NCI-H526 (cell line): ENCODE measurements at regions not wholly inside any gene's neighbourhood (a gene's known extent, or its start where the extent isn't known, plus 50 kb on each side); places are given as distances from the start of the nearest gene placed in this dataset.
"Not testable (repeated sequence)": the region's sequence is repeated elsewhere in the genome, so short reads cannot be mapped to it uniquely, and the experiment has no call there.

Source experiments
- DNase-seq, 2 experiments: peaks; one replicate each; lab custom pipeline; 2025; lab: John Stamatoyannopoulos, UW

DNA sequence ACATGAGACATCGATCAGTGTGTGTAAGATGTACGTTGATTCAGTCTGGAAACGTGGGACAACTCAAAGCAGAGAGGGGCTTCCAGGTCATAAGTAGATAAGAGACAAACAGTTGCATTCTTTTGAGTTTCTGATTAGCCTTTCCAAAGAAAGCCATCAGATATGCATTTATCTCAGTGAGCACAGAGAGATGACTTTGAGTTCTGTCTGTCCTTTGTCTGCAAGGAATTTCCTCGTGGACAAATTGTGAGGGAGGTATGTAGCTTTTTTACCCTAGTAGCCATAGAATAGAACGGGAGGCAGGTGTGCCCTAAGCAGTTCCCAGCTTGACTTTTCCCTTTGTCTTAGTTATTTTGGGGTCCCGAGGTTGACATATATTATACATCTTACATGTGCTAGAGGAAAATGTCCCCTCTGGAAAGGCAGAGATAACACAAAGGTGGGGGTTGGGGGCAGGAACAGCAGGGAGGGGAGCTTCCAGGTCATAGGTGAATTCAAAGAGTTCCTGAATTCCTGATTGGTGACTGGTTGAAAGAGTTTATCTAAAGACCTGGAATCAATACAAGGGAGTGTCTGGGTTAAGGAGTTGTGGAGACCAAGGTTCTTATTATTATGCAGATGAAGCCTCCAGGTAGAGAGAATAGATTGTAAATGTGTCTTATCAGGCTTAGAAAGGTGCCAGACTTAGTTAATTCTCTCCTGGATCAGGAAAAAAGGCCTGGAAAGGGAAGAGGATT lies 237.0 kb downstream of the NFATC2 start:
- no peak for DNase-seq

DNA sequence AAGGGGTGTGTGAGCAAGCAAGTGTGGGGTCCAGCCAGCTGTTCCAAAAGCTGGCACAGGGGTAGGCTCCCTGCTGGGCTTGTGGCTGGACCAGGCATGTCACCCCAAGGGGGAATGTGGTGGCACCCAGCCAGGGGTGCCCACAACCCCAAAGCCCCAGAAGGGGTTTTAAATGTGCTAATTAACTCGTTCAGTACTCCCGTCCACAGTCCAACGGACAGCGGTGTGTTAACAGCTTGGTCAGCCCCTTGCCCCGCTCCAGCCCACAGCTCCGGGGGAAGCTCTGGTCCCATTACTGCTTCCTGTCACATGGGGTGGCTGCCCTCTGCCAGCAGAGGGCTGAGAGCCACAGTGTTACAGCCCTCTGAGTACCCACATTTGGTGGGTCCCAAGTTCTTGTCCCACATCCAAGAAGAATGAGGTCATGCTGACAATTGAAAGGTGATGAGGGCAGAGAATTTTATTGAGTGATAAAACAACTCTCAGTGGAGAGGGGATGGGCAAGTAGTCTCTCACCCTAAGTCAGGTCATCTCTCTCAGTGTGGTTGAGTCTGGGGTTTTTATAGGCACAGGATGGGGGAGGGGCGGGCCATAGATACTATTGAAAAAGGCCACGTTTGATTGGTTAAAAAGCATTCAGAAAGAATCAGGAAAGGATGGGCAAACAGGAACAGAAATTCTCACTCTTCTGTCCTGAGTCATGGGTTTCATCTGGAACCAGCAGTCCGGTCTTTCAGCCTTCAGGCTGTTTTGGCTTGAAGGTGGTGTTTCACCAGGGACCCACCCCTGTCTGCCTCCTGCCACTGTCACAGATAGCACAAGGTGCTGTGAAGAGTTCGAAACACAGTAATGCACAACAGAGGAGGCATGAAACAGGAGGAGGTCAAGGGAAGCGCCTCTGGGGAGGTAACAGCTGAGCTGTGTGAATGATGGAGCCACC lies 238.5 kb downstream of the NFATC2 start:
- no peak for DNase-seq

DNA sequence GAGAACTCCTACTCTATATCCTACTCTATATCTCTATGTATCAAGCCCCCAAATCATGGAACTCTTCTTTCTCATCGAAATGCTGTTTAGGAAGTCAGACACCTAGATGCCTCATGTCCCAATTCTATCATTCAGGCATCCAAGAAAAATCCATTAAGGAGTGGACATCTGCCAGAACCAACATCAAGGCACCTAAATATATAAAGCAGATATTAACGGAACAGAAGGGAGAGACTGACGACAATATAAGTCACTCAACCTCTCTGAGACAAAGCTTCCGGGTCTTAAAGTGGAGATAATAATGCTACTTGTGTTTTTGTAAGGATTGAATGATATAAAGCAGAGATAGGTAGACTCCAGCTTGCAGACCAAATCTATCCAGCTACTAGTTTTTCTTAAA lies 241.5 kb downstream of the NFATC2 start:
- DNase-seq, result no peak

DNA sequence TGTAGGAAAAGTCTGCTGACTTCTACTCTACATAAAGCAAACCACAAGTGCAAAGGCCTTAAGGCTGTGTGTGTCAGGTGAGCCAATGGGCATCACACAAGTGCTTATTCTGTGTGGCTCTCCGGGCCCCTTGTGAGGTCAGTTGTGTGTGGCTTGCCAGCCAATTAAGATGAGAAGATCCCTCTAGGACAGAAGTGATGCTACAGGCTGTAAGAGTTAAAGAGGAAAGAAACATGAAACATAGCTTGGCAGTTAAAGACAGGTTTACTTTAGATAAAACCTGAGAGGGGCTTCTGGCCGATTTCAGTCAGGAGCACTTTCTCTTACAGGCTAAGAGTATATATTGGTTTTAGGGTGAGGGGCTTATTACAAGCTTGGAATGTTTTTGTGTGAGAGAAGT lies 242.4 kb downstream of the NFATC2 start:
- no peak for DNase-seq

DNA sequence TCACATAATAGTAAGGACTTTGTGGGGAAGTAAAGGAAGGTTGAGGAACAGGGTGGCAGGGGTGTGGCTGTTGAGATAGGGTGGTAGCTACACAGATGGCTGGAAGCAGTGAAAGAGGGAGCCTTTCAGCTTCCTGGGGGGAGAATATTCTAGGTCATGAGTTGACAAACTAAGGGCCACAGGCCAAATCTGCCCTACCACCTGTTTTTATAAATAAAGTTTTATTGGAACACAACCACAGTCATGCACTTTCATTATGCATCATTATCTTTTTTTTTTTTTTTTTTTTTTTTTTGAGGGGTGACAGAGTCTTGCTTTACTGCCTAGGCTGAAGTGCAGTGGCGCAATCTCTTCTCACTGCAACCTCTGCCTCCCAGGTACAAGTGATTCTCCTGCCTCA lies 243.1 kb downstream of the NFATC2 start:
- no peak for DNase-seq

DNA sequence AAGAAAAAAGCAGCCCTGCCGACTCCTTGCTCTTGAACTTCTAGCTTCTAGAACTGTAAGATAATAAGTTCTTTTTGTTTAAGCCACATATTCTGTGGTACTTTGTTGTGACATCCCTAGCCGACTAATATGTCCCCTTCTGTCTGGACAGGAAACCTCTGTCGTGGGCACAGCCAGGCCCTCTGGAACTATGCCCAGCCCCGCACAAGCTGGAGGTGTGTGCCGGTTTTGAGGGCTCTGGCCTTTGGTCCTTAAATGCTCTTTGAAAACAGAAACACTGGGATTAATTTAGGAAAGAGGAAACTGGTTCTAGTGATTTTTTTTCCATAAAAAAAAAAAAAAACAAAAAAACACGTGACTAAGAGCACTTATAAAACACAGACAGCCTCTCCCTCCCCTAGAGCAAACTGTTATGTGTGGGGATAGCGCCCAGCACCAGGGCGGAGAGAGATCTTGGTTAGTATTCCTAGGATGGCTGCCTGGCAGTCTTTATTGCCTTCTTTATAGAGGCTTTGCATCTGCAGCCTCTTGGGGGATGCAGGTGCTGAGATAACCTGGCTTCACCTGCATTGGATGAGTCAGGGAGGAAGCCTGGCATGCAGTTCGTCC lies 244.3 kb downstream of the NFATC2 start:
- no peak for DNase-seq

DNA sequence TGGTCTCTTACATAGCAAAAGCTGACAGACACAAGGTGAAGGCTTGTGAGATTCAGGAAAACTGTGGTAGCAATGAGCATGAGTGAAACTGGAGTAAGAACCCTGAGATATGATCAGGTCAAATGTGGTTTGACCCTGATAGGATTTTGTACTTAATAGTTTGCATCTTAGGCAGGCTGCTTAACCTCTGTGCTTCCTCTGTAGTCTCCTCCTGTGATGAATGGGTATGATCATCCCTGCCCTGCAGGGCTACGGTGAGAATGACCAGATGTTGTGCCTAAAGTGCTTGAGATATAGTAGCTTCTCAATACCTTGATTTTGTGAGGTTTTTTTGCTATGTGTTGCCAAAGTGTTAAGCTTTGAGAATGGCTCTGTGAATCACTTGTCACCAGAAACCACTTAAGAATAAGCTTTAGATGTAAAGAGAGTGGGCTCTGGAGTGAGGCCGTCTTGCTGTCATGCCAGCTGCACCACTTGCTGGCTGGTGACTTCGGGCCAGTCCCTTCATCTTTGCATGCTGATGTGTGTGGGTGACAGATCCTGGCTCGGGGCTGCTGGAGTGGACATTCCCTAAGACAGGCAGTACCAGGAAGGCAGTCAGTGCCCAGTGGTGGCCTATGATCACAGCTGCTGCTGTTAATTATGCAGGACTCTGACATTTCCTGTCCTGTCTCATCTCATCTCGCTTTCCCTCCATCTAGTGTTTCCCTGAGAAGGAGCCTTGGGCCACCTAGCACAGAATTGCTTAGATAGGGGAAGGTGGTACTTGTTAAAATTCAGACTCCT lies 254.7 kb downstream of the NFATC2 start:
- no peak for DNase-seq

DNA sequence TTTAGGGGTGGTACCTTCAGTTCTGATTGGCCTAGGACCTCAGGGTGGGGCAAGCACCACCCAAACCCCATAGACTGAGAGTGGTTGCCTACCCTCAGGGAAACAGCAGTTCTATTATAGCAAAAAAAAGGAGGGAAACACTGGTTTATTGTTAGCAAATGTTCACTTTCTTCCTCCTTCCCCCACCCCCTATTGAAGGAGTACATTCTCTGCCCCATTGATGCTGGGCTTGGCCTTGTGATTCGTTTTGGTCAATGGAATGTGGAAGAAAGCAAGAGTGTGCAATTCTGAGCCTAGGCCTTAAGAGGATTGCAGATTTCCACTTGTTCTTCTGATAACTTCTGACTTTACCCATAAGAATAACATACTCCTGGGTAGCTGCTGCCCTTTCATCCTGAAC lies 255.8 kb downstream of the NFATC2 start:
- DNase-seq, result no peak

DNA sequence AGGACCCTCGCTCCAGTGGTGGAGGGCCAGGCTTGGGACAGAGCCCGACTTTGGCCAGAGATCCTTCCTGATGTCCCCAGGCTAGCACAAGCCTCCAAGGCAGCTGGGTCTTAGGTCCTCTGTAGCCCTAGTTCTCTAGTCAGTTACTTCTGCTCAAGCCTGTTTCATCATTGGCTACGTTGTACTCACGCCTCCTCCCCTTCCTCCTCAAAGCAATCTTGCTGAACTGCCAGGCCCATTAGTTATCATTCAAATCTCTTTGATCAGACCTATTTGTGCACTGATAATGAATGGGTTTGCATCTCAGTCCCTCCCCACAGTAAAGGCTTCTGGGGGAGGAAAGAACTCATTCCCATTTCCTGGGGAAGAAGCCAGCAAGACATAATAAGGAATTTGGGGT lies 256.8 kb downstream of the NFATC2 start:
- DNase-seq, result no peak

DNA sequence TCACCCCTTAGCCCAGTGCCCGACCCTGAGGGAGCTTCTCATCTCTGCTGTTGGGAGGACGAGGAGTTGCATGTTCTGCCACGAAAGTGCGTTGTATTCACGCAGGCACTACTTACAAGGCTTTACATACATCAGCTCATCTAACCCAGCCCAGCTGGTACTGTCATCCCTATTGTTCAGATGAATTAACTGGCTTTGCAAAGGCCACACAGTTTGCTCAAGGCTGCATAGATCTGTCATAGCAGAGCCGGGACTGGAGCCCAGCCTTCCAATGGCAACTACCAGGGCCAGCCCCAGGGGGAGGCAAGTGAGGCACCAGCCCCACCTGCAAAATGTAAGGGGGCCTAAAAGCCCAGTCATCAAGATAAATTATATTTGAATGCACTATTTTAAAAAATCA lies 257.6 kb downstream of the NFATC2 start:
- no peak for DNase-seq

DNA sequence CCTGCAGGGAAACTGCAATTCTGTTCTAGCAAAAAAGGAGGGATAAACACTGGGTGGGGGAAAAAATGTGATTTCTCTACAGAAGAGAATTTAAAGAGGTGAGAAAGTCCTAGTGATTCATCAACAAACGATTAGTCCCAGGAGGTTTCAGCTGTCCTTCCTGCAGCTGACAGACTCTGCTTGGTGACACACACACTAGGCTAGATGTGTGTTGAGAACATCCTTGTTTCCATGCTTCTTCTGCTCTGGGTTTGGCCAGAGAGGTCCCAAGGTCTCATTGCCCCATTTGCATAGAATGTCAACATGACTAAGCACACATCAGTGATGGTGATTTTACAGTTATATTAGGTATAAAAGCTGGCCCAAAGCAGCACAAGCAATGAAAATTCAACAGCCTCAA lies 258.3 kb downstream of the NFATC2 start:
- no peak for DNase-seq

DNA sequence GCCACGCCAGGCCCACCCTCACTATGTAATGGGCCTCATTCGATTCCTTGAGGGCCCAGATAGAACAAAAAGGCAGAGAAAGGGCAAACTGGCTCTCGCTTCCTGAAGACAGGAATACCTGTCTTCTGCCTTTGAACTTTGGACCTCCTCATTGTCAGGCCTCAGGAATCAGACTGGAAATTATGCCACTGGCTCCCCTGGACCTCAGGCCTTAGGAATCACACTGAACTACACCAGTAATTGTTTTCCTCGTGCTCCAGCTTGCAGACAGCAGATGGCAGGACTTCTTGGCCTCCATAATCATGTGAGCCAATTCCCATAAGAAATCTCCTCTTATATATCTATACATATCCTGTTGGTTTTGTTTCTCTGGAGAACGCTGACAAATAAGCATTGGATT lies 258.6 kb upstream of the KCNG1 start:
- no peak for DNase-seq

DNA sequence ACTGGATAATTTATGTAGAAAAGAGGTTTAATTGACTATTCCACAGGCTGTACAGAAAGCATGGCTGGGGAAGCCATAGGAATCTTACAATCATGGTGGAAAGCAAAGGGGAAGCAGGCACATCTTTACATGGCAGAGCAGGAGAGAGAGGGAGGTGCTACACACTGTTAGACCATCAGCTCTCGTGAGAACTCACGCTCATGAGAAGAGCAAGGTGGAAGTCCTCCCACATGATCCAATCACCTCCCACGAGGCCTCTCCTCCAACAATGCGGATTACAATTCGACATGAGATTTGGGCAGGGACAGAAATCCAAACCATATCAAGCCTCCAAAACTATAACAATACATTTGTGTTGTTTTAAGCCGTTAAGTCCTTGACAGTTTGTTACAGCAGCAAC lies 257.1 kb upstream of the KCNG1 start:
- DNase-seq, result no peak

DNA sequence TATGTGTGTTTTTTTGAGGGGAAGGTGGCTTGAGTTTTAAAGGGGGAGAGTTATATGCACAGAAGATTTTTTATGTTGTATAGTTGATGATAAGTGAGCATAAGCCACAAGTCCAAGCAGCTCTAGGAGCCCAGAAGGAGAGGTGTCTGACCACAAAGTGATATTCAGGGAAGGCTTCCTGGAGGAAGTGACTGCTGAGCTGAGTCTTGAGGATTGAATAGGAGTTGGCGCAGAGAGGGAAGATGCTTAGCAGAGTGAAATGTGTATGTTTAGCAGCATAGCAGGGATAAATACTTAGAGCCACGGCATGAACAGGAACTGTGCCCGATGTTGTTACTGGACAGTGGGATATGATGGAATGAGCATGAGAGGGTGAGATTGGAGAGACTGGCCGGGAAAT lies 255.1 kb upstream of the KCNG1 start:
- no peak for DNase-seq

DNA sequence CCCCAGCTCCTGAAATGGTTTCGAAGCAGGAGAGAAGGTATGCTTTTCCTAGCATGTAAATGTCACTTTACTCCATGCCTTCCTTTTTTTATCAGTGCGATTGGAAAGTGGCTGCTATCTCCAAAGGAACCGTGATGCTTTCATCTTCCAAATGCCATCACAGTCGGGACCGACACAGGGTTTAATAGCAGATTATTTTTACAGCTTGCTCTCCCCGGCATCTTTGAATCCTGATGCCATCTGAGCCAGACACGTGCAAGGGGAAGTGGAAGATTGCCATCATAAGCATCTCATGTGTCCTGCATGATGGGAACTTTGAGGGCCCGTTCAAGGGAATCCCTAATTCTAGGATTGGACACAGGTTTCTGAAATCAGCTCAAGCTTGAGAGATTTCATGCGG lies 253.4 kb upstream of the KCNG1 start:
- no peak for DNase-seq

DNA sequence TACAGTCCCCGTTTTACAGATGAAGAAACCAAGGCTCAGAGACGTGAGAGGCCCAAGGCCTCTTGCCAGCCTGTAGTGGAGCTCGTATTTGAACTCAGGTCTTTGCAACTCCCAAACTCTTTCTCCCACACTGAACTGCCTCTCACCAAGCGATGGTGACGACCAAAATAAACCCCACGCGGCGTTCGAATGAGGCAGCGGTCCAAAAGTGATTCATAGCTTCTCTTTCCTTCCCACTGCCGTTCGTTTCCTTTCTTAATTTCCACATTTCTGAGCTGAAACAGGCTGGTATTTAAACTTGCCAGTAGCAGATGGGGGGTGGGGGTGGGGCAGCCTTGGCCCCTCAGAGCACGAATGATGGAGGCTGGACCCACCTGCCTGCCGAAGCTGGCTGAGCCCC lies 252.9 kb upstream of the KCNG1 start:
- no peak for DNase-seq

DNA sequence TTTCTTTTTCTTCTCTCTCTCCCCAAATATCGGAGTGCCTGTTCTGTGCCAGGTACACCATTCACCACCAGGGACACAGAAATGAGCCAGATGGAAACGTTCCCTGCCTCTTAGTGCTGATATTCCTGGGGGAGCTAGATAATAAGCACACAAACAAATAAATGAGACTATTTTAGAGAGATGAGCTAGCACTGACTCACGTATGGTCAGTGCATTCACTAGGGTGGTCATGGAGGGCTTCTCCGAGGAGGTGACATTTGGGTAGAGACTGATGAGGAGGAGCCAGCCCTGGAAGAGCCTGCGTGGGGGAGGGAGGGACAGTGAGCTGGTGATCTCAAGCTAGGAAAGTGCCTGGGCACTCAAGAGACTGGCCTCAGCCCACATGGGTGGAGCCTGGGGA lies 252.3 kb upstream of the KCNG1 start:
- DNase-seq, result no peak

DNA sequence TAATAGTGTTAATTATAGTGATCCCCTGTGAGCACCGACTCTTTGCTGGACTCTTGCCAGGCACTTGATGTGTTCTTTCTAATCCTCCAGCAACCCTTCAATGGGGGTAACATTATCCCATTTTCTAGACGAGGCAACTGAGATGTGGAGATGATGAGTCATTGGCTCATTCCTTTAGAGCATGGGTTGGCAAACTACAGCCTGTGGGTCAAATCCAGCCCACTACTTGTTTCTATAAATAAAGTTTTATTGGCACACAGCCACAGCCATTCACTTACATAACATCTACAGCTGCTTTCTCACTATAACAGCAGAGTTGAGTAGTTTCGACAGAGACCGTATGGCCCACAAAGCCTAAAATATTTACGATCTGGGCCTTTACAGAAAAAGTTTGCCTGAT lies 249.5 kb upstream of the KCNG1 start:
- DNase-seq, result no peak

DNA sequence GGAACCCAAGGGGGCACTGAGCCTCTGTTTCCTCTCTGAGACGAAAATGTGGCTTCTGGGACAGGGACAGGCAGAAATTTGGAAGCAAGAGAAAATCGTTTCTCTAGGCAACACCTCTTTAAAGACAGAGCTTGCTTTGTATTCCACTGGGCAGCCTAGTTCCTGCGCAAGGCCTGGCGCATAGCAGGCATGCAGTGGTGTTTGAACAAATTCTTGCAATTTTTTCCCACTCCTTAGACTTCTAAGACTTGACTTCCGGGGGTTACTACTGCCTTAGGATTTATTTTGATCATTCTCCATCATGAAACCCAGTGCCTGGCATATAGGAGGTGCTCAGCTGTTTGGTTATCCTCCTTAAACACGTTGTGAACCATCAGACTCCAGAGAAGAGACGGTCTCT lies 249.0 kb upstream of the KCNG1 start:
- DNase-seq, result no peak

DNA sequence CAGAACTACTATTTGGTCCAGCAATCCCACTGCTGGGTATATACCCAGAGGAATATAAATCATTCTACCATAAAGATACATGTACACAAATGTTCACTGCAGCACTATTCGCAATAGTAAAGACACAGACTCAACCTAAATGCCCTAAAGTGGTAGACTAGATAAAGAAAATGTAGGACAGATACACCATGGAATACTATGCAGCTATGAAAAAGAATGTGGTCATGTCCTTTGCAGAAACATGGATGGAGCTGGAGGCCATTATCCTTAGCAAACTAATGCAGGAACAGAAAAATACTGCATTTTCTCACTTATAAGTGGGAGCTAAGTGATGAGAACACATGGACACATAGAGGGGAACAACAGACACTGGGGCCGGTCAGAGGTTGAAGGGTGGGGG lies 248.4 kb upstream of the KCNG1 start:
- not testable (repeated sequence) for DNase-seq

DNA sequence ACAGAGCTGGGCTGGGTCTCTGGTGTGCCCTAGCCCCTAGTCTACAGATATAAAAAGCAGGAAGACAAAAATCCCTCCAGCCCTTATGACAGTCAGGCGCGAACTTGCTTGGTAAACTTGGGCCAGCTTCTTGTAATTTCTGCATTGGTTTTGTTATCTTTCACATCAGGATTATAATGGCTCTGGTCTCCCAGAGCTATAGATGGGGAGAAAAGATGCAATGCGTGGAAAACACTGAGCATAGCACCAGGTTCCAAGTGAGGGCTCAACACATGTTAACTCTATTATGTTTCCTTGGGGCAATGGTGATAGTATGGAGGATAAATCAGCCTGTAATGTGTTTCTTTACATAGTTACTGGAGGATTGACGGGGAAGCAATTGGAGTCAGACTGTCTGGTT lies 246.8 kb upstream of the KCNG1 start:
- DNase-seq, result no peak

DNA sequence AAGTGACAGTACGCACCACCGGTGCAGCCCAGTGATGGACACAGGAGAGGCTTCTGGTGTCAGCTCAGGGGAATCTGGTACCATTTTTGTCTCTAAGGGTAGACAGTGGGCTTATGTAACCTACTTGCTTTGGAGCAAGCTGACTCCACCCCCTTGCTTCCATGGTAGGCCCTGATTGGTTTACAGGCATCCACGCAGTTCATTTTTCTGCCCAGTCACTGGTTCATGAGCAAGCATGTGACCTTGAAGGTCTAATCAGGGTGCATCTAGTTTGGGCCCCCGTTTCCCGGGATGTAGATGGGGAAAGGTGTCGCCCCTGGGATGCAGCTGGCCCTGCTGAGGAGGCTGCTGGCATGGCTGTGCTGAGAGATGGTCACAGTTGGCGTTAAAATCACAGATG lies 244.8 kb upstream of the KCNG1 start:
- no peak for DNase-seq
